Neural crest cell (in vitro differentiated cells): ENCODE measurements at regions not wholly inside any gene's neighbourhood (a gene's known extent, or its start where the extent isn't known, plus 50 kb on each side); places are given as distances from the start of the nearest gene placed in this dataset.

Experiments used
- DNase-seq: peaks from one replicate; pipeline ENCODE4 v3.0.0; 2021; ENCODE audit warnings: low read depth, mixed read lengths, low spot score
- H3K27ac Mint-ChIP-seq: one replicate; pipeline ENCODE4 v1.8.0; 2021; ENCODE audit warnings: mild to moderate bottlenecking, mixed read lengths; ENCODE audit not compliant: unreplicated experiment
- H3K27me3 Mint-ChIP-seq: 2 replicates; pipeline ENCODE4 v1.8.0; 2021; ENCODE audit warnings: low read depth, mild to moderate bottlenecking, mixed read lengths
- H3K36me3 Mint-ChIP-seq: 2 replicates; pipeline ENCODE4 v1.8.0; 2021; ENCODE audit warnings: low read depth, mild to moderate bottlenecking, mixed read lengths
- H3K4me1 Mint-ChIP-seq: 2 replicates; pipeline ENCODE4 v1.8.0; 2021; ENCODE audit warnings: mixed read lengths
- H3K4me3 Mint-ChIP-seq: one replicate; pipeline ENCODE4 v1.8.0; 2021; ENCODE audit warnings: mild to moderate bottlenecking, mixed read lengths
- H3K9me3 Mint-ChIP-seq: 2 replicates; pipeline ENCODE4 v1.8.0; 2021; ENCODE audit warnings: mixed read lengths
- CTCF ChIP-seq: fragments of 200-600 bp; sonication (generic); conservative IDR thresholded peaks from 2 replicates; pipeline ENCODE4 v1.5.0; 2021; ENCODE audit warnings: antibody characterized with exemption, mild to moderate bottlenecking

- no peak for DNase-seq
- H3K36me3 Mint-ChIP-seq = peaks cover 3% of the 10 kb centered on the region
- H3K27me3 Mint-ChIP-seq = no peaks in the 10 kb centered on the region
- H3K4me1 Mint-ChIP-seq = no peaks in the 10 kb centered on the region
- no peak overlapping the region for H3K27ac Mint-ChIP-seq
- H3K4me3 Mint-ChIP-seq = no peak overlapping the region
- H3K9me3 Mint-ChIP-seq = peaks cover 10% of the 10 kb centered on the region
- TF ChIP-seq CTCF = no peak
These were observed 1096.9 kb upstream of the NUDT12 start for GRCh38 chr5:104659497-104659896.

DNA sequence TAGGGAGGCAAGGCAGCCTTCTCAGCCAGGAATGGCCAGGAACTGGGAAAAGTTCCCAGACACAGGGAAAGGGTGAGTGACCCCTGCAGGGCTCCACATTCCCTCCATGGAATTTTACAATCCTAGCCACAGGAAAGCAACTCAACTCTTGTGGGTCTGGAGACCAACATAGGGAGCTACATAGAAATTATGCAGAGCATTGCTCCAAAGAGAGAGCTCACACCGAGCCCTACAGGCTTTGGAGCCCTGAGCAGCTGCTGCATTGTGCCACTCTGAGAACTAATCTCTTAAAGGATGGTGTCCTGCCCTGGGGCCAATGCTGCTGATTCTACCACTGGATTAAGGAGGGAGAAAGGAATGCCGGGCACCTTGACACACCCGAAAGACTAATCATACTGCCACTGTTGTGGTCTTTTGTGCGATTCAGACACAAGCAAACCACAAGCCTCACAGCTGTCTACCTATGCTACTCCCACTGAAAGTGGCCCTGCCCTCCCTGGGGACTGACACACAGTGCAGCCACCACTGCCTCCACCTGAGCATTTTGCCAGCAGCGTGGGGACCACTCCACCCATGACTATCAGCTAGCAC is 1089.8 kb upstream of the NUDT12 start:
- no peaks in the 10 kb centered on the region for H3K36me3 Mint-ChIP-seq
- no peak overlapping the region for H3K4me3 Mint-ChIP-seq
- H3K9me3 Mint-ChIP-seq = peaks cover 10% of the 10 kb centered on the region
- no peak overlapping the region for H3K27ac Mint-ChIP-seq
- H3K4me1 Mint-ChIP-seq = peaks cover 6% of the 10 kb centered on the region
- H3K27me3 Mint-ChIP-seq = no peaks in the 10 kb centered on the region
- TF ChIP-seq CTCF = no peak
- no peak for DNase-seq

DNA sequence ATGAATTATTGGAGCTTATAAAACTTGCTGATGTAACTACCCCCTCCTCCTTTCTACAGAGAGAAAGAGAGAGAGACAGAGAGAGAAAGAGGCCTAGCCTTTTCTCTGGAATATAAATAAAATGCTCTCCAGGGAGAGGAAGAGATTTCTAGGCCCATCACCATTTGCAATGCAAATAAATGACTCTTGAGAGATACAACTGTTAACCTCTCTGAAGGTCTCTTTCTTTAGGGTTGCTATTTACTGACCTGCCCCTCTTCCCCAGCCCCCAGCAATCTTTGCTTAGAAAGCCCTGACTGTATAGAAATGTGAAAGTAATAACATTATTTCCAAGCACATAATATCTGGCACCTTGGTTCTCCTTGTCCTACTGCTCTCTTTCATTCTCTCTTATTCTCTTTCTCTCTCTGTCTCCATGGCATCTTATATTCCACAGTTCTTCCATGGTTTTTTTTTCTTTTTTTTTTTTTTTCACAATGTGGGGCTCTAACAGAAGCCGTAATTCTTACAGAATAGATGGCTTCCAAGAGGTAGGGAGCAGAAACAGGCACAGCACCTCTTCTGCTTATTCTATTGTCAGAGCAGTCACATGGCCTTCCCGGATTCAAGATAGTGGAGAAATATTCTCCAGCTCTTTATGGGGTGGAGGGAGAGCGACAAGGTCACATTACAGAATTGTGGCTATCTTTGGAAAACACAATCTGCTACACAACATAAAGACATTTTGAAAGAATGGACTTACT is 1087.9 kb upstream of the NUDT12 start:
- TF ChIP-seq CTCF = no peak
- Mint-ChIP-seq H3K27ac (no peak overlapping the region), H3K4me3 (no peak overlapping the region), H3K9me3 (peaks cover 8% of the 10 kb centered on the region), H3K36me3 (no peaks in the 10 kb centered on the region), H3K4me1 (peaks cover 11% of the 10 kb centered on the region), H3K27me3 (no peaks in the 10 kb centered on the region)
- DNase-seq = no peak

DNA sequence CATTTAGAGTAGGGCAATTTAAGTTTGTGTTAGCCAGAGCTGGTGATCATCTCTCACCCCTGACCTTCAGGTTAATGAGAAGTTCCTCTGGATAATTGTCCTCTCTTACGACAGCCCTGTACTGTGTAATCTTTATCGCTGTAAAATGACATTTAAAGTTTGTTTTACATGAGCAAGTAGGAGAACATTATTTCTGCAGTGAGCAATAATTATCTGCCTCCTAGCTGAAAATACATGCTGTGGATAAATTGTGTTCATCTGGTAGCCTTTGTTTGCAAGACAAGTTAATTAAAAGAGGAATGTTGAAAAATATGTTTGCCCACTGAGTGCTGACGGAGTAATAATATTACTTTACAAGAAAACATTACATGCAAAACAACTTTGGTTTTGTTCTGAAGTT is 1083.8 kb upstream of the NUDT12 start:
- no peaks in the 10 kb centered on the region for H3K27me3 Mint-ChIP-seq
- no peaks in the 10 kb centered on the region for H3K36me3 Mint-ChIP-seq

DNA sequence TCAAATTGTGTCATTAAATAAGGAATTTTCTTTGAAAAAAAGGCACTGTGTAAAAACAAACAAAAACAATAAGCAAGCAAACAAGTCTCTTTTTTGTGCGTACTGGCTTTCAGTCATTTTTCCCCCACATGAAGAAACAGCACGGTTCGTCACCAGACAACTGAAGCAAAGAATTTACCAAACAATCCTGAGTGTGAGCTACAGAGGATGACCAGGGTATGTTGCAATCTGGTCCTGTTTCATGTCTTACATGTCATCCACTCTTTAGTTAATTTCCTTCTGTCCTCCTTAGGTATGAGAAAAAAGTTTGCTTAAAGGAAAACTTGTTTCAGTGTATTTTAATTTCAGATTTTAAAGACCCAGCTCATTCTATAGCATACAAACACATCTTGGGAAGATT is 1080.7 kb upstream of the NUDT12 start:
- H3K27ac Mint-ChIP-seq = no peak overlapping the region
- H3K36me3 Mint-ChIP-seq = no peaks in the 10 kb centered on the region
- no peaks in the 10 kb centered on the region for H3K27me3 Mint-ChIP-seq
- H3K9me3 Mint-ChIP-seq = no peaks in the 10 kb centered on the region
- no peak overlapping the region for H3K4me3 Mint-ChIP-seq
- DNase-seq = no peak
- TF ChIP-seq CTCF = no peak
- H3K4me1 Mint-ChIP-seq = peaks cover 5% of the 10 kb centered on the region

More for the DNA sequence above, 1083.8 kb upstream of the NUDT12 start:
- H3K4me1 Mint-ChIP-seq = peaks cover 11% of the 10 kb centered on the region
- H3K27ac Mint-ChIP-seq = no peak overlapping the region
- H3K4me3 Mint-ChIP-seq = no peak overlapping the region
- no peak for DNase-seq
- H3K9me3 Mint-ChIP-seq = no peaks in the 10 kb centered on the region
- no peak for TF ChIP-seq CTCF
